Neural cell (in vitro differentiated cells): ENCODE measurements at regions not wholly inside any gene's neighbourhood (a gene's known extent, or its start where the extent isn't known, plus 50 kb on each side); places are given as distances from the start of the nearest gene placed in this dataset.

ENCODE experiments used
- CTCF ChIP-seq: fragments of 450-650 bp; IDR thresholded peaks from 2 replicates; pipeline ENCODE4 v1.5.1; 2014; ENCODE audit warnings: antibody characterized with exemption, mild to moderate bottlenecking, moderate library complexity; ENCODE audit not compliant: poor library complexity, severe bottlenecking
- EP300 ChIP-seq: fragments of 450-650 bp; conservative IDR thresholded peaks from 2 replicates; pipeline ENCODE4 v1.6.1; 2014; ENCODE audit warnings: antibody characterized with exemption, mild to moderate bottlenecking, moderate library complexity; ENCODE audit not compliant: poor library complexity, severe bottlenecking
- EZH2 ChIP-seq: fragments of 200-600, 300-800 bp; shearing (Covaris generic), sonication (generic); IDR thresholded peaks from 2 replicates; pipeline ENCODE4 v1.6.1; 2014; ENCODE audit warnings: antibody characterized with exemption, low read length, borderline replicate concordance, mild to moderate bottlenecking; ENCODE audit not compliant: insufficient read depth, poor library complexity, severe bottlenecking
- MXI1 ChIP-seq: fragments of 450-650 bp; conservative IDR thresholded peaks from 2 replicates; pipeline ENCODE4 v1.6.1; 2014; ENCODE audit warnings: antibody characterized with exemption, mild to moderate bottlenecking; ENCODE audit not compliant: poor library complexity, severe bottlenecking
- RAD21 ChIP-seq: fragments of 450-650 bp; conservative IDR thresholded peaks from 2 replicates; pipeline ENCODE4 v1.6.1; 2014; ENCODE audit warnings: antibody characterized with exemption, mild to moderate bottlenecking, moderate library complexity
- TAF1 ChIP-seq: IDR thresholded peaks from 2 replicates; pipeline ENCODE4 v1.6.1; 2012; ENCODE audit warnings: low read depth
- TF ChIP-seq, protein P1 (sequence below): IDR thresholded peaks from 2 replicates; pipeline ENCODE4 v1.6.1; 2012; ENCODE audit warnings: borderline replicate concordance

DNA sequence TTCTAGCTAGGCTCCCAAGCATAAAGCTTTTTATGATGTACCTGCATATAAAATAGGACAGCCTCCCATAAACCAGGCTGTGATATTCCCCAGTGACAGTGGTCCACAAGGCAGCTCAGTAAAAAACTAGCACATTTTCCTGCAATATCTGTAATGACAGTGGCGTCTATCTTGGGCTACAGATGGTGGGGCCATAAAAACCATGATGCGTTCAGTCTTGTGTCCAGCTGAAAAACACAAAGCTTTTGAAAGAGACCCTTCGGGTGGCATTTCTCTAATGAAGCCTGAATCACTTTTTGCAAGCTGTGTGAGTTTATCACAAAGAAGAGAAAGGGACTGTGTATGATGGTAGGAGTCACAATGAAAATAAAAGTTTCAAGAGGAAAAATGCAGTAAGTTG is 183.5 kb downstream of the DSC3 start:
- TF ChIP-seq CTCF, result no peak
- no peak for TF ChIP-seq EZH2
- TF ChIP-seq RAD21, result no peak
- TF ChIP-seq MXI1, result no peak
- no peak for TF ChIP-seq EP300
- no peak for TF ChIP-seq TAF1
- TF ChIP-seq, protein P1, sequence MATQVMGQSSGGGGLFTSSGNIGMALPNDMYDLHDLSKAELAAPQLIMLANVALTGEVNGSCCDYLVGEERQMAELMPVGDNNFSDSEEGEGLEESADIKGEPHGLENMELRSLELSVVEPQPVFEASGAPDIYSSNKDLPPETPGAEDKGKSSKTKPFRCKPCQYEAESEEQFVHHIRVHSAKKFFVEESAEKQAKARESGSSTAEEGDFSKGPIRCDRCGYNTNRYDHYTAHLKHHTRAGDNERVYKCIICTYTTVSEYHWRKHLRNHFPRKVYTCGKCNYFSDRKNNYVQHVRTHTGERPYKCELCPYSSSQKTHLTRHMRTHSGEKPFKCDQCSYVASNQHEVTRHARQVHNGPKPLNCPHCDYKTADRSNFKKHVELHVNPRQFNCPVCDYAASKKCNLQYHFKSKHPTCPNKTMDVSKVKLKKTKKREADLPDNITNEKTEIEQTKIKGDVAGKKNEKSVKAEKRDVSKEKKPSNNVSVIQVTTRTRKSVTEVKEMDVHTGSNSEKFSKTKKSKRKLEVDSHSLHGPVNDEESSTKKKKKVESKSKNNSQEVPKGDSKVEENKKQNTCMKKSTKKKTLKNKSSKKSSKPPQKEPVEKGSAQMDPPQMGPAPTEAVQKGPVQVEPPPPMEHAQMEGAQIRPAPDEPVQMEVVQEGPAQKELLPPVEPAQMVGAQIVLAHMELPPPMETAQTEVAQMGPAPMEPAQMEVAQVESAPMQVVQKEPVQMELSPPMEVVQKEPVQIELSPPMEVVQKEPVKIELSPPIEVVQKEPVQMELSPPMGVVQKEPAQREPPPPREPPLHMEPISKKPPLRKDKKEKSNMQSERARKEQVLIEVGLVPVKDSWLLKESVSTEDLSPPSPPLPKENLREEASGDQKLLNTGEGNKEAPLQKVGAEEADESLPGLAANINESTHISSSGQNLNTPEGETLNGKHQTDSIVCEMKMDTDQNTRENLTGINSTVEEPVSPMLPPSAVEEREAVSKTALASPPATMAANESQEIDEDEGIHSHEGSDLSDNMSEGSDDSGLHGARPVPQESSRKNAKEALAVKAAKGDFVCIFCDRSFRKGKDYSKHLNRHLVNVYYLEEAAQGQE, result no peak
